HEK293T (cell line): ENCODE measurements at regions not wholly inside any gene's neighbourhood (a gene's known extent, or its start where the extent isn't known, plus 50 kb on each side); places are given as distances from the start of the nearest gene placed in this dataset.
"Not testable (repeated sequence)": the region's sequence is repeated elsewhere in the genome, so short reads cannot be mapped to it uniquely, and the experiment has no call there.

Experiments
- BHLHE40 ChIP-seq: fragments of 450-650 bp; IDR thresholded peaks from 2 replicates; pipeline ENCODE4 v1.6.1; 2016; ENCODE audit warnings: mild to moderate bottlenecking, moderate library complexity, borderline replicate concordance
- CTBP1 ChIP-seq: fragments of 450-650 bp; IDR thresholded peaks from 2 replicates; pipeline ENCODE4 v1.6.1; 2016; ENCODE audit warnings: borderline replicate concordance
- FOXA1 ChIP-seq: fragments of 450-650 bp; IDR thresholded peaks from 2 replicates; pipeline ENCODE4 v1.6.1; 2016; ENCODE audit warnings: mild to moderate bottlenecking
- L3MBTL2 ChIP-seq: fragments of 450-650 bp; conservative IDR thresholded peaks from 2 replicates; pipeline ENCODE4 v1.6.1; 2016; ENCODE audit warnings: mild to moderate bottlenecking
- SP1 ChIP-seq: fragments of 450-650 bp; IDR thresholded peaks from 2 replicates; pipeline ENCODE4 v1.6.1; 2017
- SUZ12 ChIP-seq: fragments of 450-650 bp; IDR thresholded peaks from 2 replicates; pipeline ENCODE4 v1.6.1; 2016; ENCODE audit warnings: mild to moderate bottlenecking

DNA sequence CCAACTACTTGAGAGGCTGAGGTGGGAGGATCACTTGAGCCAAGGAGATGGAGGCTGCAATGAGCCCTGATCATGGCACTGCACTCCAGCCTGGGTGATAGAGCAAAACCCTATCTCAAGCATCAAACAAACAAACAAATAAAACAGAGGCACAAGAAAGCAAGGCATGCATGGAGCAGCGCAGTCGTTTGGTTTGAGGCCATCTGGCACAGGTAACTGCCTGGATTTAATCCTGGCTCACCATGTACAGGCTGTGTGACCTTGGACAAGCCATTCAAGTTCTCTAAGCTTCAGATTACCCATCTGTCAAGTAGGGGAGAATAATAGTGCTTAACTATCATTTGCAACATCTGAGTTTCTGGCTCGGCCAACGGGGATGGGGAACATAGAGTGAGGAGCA is 270.3 kb upstream of the TEKT4 start:
- TF ChIP-seq BHLHE40, L3MBTL2, SUZ12, SP1, CTBP1, FOXA1: not testable (repeated sequence)
